GM13976 (cell line): ENCODE measurements at regions not wholly inside any gene's neighbourhood (a gene's known extent, or its start where the extent isn't known, plus 50 kb on each side); places are given as distances from the start of the nearest gene placed in this dataset.

Experiments
- DNase-seq: peaks from one replicate; pipeline ENCODE4 v3.0.0; 2012; ENCODE audit warnings: low spot score
- CTCF ChIP-seq: IDR thresholded peaks from 2 replicates; pipeline ENCODE4 v1.5.1; 2012; ENCODE audit warnings: borderline replicate concordance, mild to moderate bottlenecking; ENCODE audit not compliant: insufficient read depth; ENCODE audit errors: extremely low read depth, missing control alignments, control extremely low read depth
- in situ Hi-C: fragments of 300-500 bp; cut with MboI; formaldehyde crosslinking; loops from one replicate; pipeline ENCODE4 v1.12.0; 2022; ENCODE audit warnings: low sequenced_read_pairs, mixed read lengths, inconsistent platforms; ENCODE audit not compliant: unreplicated experiment

GRCh38 chr7:12888717-12889116, 201.3 kb downstream of the ARL4A start:
- in situ Hi-C loops: no loop called here
- DNase-seq: no peak
- TF ChIP-seq CTCF: no peak

GRCh38 chr7:12889391-12889790, 202.0 kb downstream of the ARL4A start:
- no peak for DNase-seq
- no peak for TF ChIP-seq CTCF

GRCh38 chr7:12890586-12890985, 203.2 kb downstream of the ARL4A start:
- TF ChIP-seq CTCF: no peak
- DNase-seq: no peak
- in situ Hi-C loops: no loop called here

More at GRCh38 chr7:12889391-12889790, 202.0 kb downstream of the ARL4A start:
- in situ Hi-C loops: no loop called here

- in situ Hi-C loops: no loop called here
- no peak for DNase-seq
- no peak for TF ChIP-seq CTCF
Measured at GRCh38 chr7:12893292-12893691, 205.9 kb downstream of the ARL4A start.

GRCh38 chr7:12895296-12895695, 207.9 kb downstream of the ARL4A start:
- DNase-seq: no peak
- in situ Hi-C loops: no loop called here
- TF ChIP-seq CTCF: no peak

GRCh38 chr7:12896316-12896715, 208.9 kb downstream of the ARL4A start:
- TF ChIP-seq CTCF: no peak
- in situ Hi-C loops: no loop called here
- no peak for DNase-seq

- no peak for DNase-seq
- no peak for TF ChIP-seq CTCF
- in situ Hi-C loops: no loop called here
Measured at GRCh38 chr7:12898004-12898403, 210.6 kb downstream of the ARL4A start.
